ENCODE measurements at regions not wholly inside any gene's neighbourhood (a gene's known extent, or its start where the extent isn't known, plus 50 kb on each side); places are given as distances from the start of the nearest gene placed in this dataset.

DNA sequence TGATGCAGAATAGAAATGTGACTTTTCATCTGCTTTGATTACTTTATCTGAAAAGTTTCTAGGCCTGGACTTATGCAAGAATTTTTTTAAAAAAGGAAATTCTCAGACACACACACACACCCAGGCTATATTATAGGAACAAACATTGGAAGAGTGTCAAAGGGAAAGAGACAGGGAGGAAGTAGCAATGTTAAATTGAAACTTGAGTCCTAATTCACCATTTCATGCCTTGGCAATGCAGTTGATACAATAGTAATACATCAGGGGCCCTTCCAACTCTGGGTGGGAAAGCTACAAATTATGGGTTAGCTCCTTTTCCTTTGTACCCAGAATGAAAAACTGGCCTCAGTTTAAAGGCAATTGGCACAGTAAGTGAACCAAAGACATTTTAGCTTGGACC is 258.0 kb upstream of the LYZL1 start:
- TF ChIP-seq CTCF (IDR thresholded peaks at IDR 0.05; ENCODE audit: insufficient read depth, low read depth, low read length) (no peak), EZH2 (IDR thresholded peaks at IDR 0.05; ENCODE audit: insufficient read depth, low read length) (no peak)
